Kidney (tissue), 13 donors: ENCODE measurements at regions not wholly inside any gene's neighbourhood (a gene's known extent, or its start where the extent isn't known, plus 50 kb on each side); places are given as distances from the start of the nearest gene placed in this dataset.
A peak's percentile ranks its signal among the peaks of the same experiment; 100 is the strongest.

Experiments
- DNase-seq, 5 donors: peaks; one replicate each; pipeline ENCODE4 v3.0.0-alpha.2; 2013 to 2020
- FAIRE-seq: peaks from 2 replicates; lab custom pipeline; 2012; peaks lifted over from hg19 to GRCh38; lab: Jason Lieb, UNC
- H3K27ac ChIP-seq, 2 donors: one replicate each; pipeline ENCODE4 v1.7.0; 2013; ENCODE audit warnings: low read depth in 2 of 2, low read length in 2 of 2, inconsistent platforms in 1 of 2
- H3K27me3 ChIP-seq: one replicate; pipeline ENCODE4 v1.7.1; 2013; ENCODE audit warnings: low read length, inconsistent platforms; ENCODE audit not compliant: control insufficient read depth, insufficient read depth
- H3K36me3 ChIP-seq, 3 donors: one replicate each; pipeline versions ENCODE4 v1.7.0 to v1.7.1; 2013; ENCODE audit warnings: low read length in 3 of 3, control low read depth in 1 of 3, inconsistent platforms in 1 of 3; ENCODE audit not compliant: insufficient read depth in 3 of 3, control insufficient read depth in 2 of 3
- H3K4me1 ChIP-seq, 3 donors: one replicate each; pipeline versions ENCODE4 v1.7.0 to v1.7.1; 2013; ENCODE audit warnings: low read length in 3 of 3, inconsistent platforms in 1 of 3, low read depth in 1 of 3; ENCODE audit not compliant: control insufficient read depth in 2 of 3, insufficient read depth in 2 of 3
- H3K4me3 ChIP-seq, 3 donors: one replicate each; pipeline versions ENCODE4 v1.7.0 to v1.8.1; 2013; ENCODE audit warnings: low read length in 3 of 3, control low read depth in 1 of 3, inconsistent platforms in 1 of 3
- H3K9ac ChIP-seq, 3 donors: one replicate each; pipeline versions ENCODE4 v1.7.0 to v1.7.1; 2013; ENCODE audit warnings: low read length in 3 of 3, control low read depth in 1 of 3, inconsistent platforms in 1 of 3
- H3K9me3 ChIP-seq, 3 donors: one replicate each; pipeline versions ENCODE4 v1.7.0 to v1.7.1; 2013; ENCODE audit warnings: low read length in 3 of 3, control low read depth in 1 of 3, inconsistent platforms in 1 of 3; ENCODE audit not compliant: control insufficient read depth in 2 of 3, insufficient read depth in 1 of 3
- intact Hi-C: fragments of 100-400 bp; cut with DNase I; formaldehyde crosslinking; loops from one replicate; pipeline ENCODE4 v1.11.1; 2022
- TF ChIP-seq, protein P1 (sequence below): IDR thresholded peaks from 3 replicates; pipeline ENCODE4 v1.5.1; 2012; ENCODE audit warnings: mild to moderate bottlenecking, moderate library complexity, borderline replicate concordance; ENCODE audit not compliant: insufficient read depth; ENCODE audit errors: extremely low read depth
- donor health status: control.
- donor health status: control.
- donor health status: control.
- donor health status: control.
- donor health status: control.
- donor health status: DM: yes; HTN: yes; CAD: no.
- donor health status: Normal renal cell carcinoma (clear cell type).

GRCh38 chr15:35299059-35299735 lies 214.1 kb upstream of the NANOGP8 start:
- H3K27me3 ChIP-seq = no peaks in the 10 kb centered on the region
- intact Hi-C loops = loop anchor here (10.0 kb wide), 1 partner anchor 146 kb away; no protein-coding TSS in a partner anchor
- H3K36me3 ChIP-seq = no peaks in the 10 kb centered on the region
- no peaks in the 10 kb centered on the region for H3K9me3 ChIP-seq
- FAIRE-seq = no peak
- H3K27ac ChIP-seq = no peak overlapping the region
- TF ChIP-seq, protein P1, sequence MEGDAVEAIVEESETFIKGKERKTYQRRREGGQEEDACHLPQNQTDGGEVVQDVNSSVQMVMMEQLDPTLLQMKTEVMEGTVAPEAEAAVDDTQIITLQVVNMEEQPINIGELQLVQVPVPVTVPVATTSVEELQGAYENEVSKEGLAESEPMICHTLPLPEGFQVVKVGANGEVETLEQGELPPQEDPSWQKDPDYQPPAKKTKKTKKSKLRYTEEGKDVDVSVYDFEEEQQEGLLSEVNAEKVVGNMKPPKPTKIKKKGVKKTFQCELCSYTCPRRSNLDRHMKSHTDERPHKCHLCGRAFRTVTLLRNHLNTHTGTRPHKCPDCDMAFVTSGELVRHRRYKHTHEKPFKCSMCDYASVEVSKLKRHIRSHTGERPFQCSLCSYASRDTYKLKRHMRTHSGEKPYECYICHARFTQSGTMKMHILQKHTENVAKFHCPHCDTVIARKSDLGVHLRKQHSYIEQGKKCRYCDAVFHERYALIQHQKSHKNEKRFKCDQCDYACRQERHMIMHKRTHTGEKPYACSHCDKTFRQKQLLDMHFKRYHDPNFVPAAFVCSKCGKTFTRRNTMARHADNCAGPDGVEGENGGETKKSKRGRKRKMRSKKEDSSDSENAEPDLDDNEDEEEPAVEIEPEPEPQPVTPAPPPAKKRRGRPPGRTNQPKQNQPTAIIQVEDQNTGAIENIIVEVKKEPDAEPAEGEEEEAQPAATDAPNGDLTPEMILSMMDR = no peak
- no peak overlapping the region for H3K4me3 ChIP-seq
- peak in 1 of 5 donors; percentile 52 for DNase-seq
- H3K4me1 ChIP-seq = no peaks in the 10 kb centered on the region
- H3K9ac ChIP-seq = no peak overlapping the region

GRCh38 chr15:35298509-35298908 lies 213.4 kb upstream of the NANOGP8 start:
- TF ChIP-seq, protein P1 = no peak
- peak in 1 of 5 donors; percentile 46 for DNase-seq
- no peaks in the 10 kb centered on the region for H3K4me1 ChIP-seq
- no peaks in the 10 kb centered on the region for H3K36me3 ChIP-seq
- H3K27ac ChIP-seq = no peak overlapping the region
- no peak overlapping the region for H3K4me3 ChIP-seq
- no peak for FAIRE-seq
- H3K9me3 ChIP-seq = no peaks in the 10 kb centered on the region
- intact Hi-C loops = loop anchor here (10.0 kb wide), 1 partner anchor 146 kb away; no protein-coding TSS in a partner anchor
- H3K27me3 ChIP-seq = no peaks in the 10 kb centered on the region
- H3K9ac ChIP-seq = no peak overlapping the region

GRCh38 chr15:35293353-35294130 lies 208.4 kb upstream of the NANOGP8 start:
- H3K27ac ChIP-seq = no peak overlapping the region
- FAIRE-seq (no peak), DNase-seq (peak in 1 of 5 donors; percentile 45)
- H3K4me3 ChIP-seq = no peak overlapping the region
- TF ChIP-seq, protein P1 = no peak
- H3K36me3 ChIP-seq = no peaks in the 10 kb centered on the region
- H3K4me1 ChIP-seq = no peaks in the 10 kb centered on the region
- no peak overlapping the region for H3K9ac ChIP-seq
- no peaks in the 10 kb centered on the region for H3K27me3 ChIP-seq
- intact Hi-C loops = loop anchor here (10.0 kb wide), 1 partner anchor 151 kb away; no protein-coding TSS in a partner anchor
- H3K9me3 ChIP-seq = no peaks in the 10 kb centered on the region
